CD4-positive, alpha-beta T cell treated with Interleukin-2 at 100 ng/mL for 4 hours (primary cell): ENCODE measurements at regions not wholly inside any gene's neighbourhood (a gene's known extent, or its start where the extent isn't known, plus 50 kb on each side); places are given as distances from the start of the nearest gene placed in this dataset.
"Not testable (repeated sequence)": the region's sequence is repeated elsewhere in the genome, so short reads cannot be mapped to it uniquely, and the experiment has no call there.

Experiments
- DNase-seq: peaks from one replicate; pipeline ENCODE4 v3.0.0-alpha.2; 2020; ENCODE audit warnings: low spot score

DNA sequence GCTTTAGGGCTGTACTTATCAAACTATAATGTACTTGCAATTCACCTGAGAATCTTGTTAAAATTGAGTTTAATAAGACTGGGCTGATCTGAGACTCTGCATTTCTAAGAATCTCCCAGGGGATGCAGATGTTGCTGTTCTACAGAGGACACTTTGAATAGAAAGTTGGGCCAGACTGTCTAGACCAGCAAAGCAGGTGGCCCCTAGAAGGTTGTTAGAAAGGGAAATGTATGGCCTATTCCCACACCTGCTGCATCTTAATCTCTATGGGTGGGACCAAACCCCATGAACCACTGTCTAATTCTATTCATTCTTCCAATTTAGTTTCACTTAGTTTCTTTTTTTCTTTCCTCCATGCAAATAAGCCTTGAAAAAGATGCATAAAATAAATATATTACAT is 413.2 kb upstream of the TECRL start:
- no peak for DNase-seq

DNA sequence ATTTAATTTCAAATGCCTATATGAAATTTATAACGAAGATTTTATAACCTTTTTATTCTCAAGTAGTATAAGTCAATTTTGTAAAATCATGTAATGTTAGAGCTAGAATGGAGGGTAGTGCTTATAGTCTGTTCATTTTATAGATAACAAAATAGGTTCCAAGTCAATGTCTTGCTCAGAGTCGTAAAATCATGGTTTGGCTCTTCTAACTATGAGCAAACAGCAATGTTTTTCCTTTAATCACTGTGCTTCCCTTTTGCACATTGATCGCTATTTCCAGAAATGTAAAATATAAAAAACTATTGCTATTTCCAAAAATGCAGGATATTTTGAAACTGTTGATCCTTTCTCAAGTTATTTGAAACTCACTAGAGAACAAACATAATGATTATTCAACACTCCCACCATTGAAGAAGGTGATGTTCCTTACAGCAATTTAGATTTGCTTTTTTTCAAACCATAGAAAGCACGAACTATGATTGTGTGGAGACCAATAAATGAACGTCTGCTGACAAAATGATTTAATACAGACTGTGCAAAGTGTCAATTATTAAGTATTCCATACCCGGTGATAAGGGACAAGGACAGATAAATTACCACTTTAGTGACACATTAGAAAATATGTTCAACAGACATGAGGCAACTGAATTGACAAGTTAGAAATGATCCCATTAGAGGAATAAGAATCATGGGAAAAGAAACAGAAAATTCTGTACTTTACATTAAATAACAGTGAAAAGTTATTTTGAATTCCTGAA is 412.1 kb upstream of the TECRL start:
- DNase-seq, result no peak

DNA sequence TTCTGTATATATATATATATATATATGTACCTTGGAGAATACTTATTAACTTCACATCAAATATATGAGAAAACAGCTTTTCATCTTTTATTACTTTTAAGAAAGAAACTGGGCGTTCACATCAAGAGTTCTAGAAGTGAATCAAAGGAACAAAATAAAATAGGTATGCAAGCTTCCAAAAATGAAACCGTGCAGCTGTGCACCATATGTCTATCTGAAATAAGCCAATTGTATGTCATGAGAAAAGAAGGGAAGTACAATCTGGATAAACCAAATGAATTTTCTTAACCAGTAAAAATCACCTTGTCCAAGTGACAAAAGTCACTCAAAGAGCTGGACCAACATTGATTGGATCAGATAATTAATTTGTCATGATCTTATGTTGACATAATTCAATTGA is 405.4 kb upstream of the TECRL start:
- DNase-seq, result no peak

DNA sequence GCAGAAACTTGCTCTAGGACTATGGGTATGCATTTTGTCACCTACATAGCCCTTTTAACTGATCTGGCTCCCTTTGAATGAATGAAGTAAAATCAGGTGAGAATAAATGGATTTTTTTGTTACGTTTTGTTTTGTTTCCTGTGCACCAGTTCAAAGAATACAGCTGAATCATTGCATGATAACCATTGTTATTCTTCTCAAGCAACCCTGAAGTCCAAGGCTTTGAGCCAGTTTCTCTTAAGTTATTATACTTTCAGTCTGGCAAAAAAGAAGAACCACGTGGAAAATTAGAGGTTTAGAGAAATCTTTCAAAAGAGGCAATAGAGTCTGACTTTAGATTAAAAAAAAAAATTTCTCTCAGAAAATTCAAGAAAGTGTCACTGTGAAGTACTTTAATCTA is 398.6 kb upstream of the TECRL start:
- no peak for DNase-seq

DNA sequence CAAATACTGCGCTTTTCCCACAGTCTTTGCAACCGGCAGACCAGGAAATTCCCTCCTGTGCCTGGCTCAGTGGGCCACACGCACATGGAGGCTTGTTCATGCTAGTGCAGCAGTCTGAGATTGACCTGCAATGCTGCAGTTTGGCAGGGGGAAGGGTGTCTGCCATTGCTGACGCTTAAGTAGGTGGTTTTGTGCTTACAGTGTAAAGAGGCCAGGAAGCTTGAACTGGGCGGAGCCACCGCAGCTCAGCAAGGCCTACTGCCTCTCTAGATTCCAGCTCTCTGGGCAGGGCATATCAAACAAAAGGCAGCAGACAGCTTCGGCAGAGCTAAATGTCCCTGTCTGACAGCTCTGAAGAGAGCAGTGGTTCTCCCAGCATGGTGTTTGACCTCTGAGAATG is 390.5 kb upstream of the TECRL start:
- no peak for DNase-seq

DNA sequence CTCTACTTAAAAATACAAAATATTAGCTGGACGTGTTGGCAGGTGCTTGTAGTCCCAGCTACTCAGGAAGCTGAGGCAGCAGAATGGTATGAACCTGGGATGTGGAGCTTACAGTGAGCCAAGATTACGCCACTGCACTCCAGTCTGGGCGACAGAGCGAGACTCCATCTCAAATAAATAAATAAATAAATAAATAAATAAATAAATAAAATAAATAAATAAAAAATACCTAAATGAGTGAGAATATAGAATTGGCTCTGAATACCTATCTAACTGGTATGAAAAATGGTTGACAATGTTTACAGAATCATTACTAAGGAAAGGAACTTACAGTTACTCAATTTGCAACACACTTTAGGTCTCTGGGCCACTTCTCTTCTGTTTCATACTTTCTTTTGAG is 389.6 kb upstream of the TECRL start:
- DNase-seq, result not testable (repeated sequence)

DNA sequence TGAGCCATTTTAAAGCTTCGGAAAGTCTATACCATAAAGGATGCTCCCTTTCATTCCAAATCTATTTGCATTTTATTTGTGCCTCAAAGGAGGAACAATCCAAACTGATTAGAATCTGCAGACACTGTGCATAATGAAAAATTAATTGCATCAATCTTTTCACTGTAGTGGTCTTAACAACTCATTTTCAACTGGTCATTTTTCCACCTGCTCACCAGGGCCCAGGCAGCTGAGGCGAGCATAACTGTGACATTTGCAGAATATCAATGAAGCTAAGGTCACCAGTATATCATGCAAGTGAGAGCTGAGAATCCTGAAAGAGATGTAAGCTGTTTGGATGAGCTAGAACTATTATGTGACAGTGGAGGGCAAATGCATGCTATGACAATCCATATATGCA is 387.3 kb upstream of the TECRL start:
- DNase-seq, result no peak

DNA sequence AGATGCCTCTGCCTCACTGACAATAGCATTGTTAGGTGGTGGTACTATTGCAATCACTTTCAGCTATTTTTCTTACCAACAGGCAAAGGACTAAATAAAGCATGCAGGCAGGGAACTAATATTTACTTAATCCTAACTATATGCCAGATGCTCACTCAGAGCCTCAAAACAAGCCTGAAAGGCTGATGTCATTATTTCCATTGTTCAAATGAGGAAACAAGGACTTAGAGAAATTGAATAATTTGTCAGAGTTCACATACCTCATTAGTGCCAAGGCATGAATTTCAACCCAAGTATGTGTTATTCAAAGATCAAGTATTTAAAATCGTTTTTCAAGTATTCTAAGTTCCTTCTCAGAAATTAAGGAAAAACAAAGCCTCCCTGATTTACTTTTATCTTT is 374.9 kb upstream of the TECRL start:
- DNase-seq, result no peak

DNA sequence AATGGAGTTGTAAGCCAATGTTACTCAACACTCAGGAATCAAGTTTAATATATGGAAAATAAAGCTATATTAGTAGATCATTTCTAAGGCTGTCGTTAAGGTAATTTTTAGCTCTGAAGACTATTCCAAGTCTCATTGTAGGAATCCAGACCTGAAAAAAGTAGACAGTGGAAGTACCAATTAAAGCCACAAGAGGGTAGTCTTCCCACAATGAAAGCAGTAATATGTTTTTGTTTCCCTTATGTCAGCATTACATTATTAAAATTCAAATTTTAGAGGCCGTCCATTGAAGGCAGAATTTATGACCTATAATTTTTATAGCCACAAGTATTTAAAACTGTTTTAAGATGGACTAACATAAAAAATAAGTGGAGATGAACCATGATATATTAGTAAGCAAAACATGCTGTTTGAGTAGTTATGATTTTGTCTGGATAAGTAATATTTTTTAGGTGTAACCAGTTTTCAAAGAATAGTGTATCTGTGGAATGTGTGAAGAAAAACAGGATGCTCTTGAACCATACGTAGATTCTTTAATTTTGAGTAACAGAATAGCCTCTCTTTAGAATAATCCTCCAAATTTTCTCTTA is 372.6 kb upstream of the TECRL start:
- DNase-seq, result no peak

DNA sequence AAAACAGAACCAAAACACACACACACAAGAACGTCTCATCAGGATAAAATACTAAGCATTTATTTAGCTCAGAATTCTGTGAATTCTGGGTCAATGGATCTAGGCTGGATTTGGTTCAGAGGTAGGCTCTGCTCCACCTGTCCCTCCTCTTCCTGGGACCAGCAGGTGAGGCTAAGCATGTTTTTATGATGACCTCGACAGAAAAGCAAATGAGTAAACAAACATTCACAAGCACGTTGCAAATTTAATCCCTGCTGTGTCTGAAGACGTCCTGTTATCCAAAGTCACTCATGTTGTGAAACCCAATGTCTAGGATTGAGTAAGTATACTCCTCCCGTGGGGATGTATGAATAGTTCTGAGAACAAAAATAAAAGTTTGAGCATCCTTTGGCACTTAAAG is 371.4 kb upstream of the TECRL start:
- DNase-seq, result no peak

DNA sequence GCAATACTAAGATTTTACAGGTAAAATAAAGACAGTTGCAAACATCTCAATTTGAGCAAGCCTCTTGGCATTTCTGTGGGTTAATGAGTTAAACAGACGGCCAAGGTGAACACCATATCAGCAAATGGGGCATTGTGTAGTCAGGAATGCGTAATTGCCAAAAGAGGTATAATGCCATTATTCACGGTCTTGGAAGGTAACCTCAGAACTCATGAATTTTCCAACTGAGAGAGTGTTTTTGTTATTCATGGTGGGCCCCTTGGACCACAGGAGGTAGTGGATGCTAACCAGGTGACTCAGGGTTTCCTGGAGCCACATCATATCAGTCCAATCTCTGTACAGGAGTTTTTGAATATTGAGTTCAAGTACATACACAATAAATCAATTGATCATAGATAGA is 368.0 kb upstream of the TECRL start:
- DNase-seq, result no peak

DNA sequence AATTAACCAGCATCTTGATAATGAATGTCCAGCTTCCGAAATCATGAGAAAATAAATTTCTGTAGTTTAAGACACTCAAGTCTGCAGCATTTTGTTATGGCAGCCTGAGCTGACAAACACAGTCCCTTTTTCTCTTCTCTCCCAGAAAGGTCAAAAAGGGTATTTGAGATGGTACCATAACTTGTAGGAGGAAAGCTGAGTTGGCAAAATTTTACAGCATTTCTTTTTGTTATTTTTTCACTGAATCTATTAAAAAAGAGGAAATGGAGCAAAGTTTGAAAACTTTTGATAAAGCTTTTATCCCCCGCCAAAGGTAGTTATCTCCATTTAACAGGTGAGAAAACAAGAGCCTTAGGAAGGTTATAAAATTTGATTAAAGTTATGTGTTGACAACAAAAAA is 367.6 kb upstream of the TECRL start:
- DNase-seq, result no peak

DNA sequence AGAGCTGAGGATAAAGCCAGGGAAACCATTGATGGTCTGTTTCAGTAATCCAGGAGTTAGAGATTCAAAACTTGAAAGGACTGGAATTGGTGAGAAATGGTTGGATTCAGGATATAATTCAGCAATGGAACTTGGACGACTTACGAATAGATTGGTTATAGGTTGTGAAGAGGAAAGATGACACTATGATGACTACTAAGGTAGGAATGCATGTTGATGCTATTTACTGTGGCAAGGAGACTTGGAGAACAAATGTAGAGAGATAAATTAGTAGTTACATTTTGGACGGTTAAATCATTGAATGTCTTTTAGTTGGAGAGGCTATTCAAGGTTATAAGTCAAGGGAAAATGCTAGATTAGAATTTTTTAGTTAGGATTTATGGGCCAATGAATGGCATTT is 365.4 kb upstream of the TECRL start:
- DNase-seq, result no peak

DNA sequence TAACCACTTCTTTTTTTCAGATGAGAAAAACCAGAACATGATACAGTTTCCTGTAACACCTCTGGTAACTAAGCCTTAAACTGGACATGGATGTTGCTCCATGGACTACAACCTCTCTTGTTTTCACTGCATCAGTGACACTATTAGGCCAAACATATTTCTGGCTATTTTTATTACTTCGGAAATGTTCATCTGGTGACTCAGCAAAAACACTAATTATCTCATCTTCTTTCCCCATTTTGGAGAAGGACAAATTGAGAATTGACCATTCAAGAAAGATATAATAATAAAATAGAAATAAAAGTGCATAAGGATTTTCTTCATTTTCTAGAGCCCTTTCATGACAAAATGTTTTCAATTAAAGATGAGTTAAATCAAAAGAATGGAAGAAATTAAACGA is 361.9 kb upstream of the TECRL start:
- DNase-seq, result no peak

DNA sequence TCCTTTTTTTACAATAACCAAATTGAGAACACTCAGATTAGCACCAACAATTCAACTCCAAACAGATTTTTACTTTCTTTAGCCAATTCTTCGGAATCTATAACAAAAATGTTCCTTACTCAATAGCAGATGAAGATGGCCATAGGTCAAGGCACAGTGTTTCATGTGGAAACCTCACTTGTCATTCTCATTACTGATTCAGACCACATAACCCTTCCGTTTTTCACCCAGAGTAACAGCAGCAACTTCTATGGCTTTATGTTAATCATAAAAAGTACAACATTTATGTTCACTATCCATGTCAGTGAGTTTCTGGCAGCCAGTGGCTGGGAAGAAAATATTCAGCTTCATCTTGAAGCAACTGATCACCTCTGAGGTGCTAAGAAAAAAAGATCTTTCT is 358.3 kb upstream of the TECRL start:
- DNase-seq, result no peak

DNA sequence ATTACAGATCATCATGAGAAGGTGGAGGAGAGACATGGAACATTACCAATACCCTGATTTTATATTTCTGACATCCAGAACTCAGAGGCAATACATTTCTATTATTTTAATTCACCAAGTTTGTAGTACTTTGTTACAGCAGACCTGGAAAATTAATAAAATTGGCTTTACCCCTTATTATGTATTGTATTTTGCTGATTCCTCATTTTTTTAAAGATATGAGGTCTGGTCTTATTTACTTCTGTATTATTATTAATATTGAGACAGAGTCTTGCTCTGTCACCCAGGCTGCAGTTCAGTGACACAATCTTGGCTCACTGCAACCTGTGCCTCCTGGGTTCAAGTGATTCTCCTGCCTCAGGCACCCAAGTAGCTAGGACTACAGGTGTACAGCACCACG is 357.3 kb upstream of the TECRL start:
- no peak for DNase-seq

DNA sequence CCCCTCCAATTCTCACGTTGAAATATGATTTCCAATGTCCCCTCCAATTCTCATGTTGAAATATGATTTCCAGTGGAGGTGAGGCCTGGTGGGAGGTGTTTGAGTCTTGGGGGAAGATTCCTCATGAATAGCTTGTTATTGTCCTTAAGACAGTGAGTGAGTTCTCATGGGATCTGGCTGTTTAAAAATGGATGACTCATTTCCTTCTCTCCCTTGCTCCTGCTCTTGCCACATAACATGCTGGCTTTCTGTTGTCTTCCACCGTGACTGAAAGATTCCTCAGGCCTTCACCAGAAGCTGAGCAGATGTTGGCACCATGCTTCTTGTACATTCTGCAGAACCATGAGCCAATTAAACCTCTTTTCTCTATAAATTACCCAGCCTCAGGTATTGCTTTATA is 346.8 kb upstream of the TECRL start:
- no peak for DNase-seq

DNA sequence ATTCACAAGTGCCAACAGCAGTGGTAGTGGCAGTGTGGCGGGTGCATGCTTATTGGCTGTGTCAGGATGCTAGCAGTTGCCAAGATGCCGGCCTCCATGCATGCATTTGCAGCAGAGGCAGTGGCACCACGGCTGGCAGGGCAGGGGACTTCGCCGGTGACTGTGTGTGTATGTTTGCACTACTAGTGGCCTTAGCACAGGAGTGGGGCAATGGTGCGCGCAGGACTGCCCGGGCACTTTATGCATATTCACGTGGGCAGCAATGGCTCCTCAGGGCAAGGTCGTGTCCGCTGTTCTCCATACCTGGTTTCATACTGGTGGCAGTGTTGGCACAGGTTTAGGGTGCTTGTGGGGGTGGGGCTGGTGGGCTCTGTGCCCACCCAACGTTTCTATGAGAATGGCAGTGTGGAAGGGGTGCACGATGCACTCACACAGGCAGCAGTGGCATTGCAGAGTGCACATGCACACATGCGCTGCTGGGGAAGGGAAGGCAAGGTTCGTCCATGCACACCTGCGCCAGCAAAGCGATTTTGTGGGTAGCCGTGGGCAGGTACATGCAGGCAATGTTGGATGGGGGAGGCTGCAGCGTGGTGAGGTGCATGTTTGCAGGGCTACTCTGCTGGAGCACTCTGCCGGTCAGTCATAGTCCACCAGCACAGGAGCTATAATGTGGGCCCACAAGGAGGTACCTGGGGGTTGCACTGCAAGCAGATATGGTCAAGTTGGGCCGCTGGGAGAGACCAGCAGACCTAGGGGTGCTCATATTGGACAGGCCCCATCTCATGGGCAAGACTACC is 338.9 kb upstream of the TECRL start:
- DNase-seq, result no peak

DNA sequence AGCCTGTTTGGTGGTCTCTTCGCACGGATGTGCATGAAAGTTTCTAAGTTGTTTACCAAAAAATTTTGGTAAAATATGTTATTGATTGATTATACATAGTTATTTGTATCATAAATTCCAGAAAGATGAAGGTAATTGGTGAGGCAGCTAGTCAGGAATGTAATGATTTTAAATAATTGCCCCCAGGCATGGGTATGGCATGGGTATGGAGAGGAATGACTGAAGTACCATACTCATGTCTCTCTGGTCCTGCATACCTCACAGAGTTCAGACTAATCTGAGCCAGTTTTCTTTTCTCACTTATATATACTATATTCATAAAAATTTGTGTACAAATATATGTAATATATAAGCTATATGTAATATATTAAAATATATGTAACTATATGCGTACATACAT is 329.0 kb upstream of the TECRL start:
- no peak for DNase-seq

DNA sequence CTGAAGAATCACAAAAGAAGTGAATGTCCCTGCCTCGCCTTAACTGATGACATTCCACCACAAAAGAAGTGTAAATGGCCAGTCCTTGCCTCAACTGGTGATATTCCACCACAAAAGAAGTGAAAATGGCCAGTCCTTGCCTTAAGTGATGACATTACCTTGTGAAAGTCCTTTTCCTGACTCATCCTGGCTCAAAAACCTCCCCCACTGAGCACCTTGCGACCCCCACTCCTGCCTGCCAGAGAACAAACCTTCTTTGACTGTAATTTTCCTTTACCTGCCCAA is 328.5 kb upstream of the TECRL start:
- DNase-seq, result not testable (repeated sequence)

DNA sequence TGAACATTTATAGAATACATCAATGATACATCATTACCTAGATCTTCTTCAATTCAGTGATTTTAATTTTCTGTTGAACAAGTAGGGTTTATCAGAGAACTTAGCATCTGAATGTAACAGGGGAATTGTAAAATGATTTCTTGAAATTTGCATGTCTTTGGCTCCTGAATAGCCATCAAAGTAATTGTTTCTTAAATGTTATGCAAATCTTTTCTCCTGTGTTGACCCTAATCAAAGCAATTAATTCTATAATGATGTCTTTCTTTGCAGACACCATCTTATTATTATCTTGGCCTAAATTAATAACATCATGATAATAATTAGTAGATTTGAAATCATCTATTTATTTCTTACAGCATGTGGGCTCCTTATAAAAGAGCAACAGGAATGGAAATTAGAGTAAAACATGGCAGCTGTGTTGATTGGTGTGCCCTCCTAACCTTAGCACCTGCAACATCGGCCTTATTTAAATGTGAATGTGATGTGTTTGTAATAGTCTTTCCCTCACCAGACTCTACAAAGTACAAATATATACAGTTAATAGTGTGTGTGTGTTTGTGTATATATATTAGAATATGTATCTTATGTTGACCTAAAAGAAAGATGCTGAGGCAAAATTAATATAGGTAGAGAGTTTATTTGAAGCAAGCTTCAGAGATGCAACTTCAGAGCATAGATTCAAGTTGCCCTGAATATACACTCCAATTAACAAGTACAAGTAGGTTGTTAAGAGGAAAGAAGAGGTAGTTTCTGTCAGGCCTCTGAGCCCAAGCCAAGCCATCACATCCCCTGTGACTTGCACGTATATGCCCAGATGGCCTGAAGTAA is 328.0 kb upstream of the TECRL start:
- no peak for DNase-seq

DNA sequence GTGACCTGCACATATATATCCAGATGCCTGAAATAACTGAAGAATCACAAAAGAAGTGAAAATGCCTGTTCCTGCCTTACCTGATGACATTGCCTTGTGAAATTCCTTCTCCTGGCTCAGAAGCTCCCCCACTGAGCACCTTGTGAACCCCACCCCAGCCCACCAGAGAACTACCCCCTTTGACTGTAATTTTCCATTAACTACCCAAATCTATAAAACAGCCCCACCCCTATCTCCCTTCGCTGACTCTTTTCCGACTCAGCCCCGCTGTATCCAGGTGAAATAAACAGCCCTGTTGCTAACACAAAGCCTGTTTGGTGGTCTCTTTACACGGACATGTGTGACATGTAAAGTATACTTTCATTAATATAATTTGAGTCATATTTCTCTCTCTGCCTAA is 320.3 kb upstream of the TECRL start:
- DNase-seq, result no peak

DNA sequence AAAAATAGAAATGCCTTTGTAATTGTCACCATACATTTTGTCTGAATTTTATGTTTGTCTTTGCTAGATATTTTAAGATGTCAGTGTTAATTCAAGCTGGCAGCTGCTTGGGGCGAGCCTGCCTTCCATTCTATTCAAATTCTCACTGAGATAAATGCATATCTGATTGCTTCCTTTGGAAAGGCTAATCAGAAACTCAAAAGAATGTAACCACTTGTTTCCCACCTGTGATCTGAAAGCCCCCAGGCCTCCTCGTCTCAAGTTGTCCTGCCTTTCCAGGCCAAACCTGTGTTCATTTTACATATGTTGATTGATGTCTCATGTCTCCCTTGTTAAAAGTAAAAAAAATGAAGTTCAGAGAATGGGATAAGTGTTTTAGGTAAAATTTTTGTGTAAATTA is 318.7 kb upstream of the TECRL start:
- DNase-seq, result no peak
